GM18507 (cell line): ENCODE measurements at regions not wholly inside any gene's neighbourhood (a gene's known extent, or its start where the extent isn't known, plus 50 kb on each side); places are given as distances from the start of the nearest gene placed in this dataset.

ENCODE experiments used
- DNase-seq: peaks from one replicate; pipeline ENCODE4 v3.0.0; 2011; ENCODE audit warnings: low read depth; ENCODE audit not compliant: insufficient read length; ENCODE audit errors: extremely low spot score
- FAIRE-seq: peaks from 2 replicates; lab custom pipeline; 2011; peaks lifted over from hg19 to GRCh38; lab: Jason Lieb, UNC

DNA sequence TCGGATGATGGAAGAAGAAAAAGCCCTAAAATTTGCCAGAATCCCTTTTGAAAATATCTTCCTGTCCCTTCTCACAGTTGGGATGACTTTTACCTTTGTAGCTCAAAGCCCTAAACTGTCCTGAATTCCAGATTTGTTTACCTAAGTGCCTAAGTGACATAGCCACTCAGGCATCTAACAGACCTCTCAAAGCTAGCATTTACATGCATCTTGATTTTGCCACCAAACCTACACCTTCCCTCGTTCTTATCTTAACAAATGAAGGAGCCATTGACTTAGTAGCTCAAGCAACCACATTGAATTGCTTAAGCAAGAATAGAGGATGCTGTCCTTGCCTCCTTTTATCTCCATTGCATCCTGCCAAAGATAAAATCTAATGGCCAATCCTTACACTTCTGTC, 198.4 kb upstream of the NTM start:
- FAIRE-seq = no peak
- no peak for DNase-seq

DNA sequence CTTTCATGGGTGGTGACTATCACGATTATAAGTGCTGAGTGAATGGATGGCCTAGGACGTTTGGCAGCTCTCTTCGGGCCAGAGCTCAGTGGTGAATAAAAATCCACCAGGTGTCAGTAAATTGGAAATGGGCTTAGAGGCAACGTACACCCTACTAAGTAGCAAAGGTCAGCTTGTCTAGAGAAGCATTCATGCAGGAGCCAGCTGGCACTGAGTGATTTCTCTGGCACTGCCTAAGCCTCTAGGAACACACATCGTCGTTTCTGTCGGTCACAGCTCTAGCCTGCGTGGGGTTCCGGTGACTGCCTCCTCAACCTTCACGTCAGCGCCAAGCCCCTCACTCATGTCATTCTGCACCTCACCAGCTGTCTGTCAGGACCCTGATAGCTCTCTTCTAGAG, 192.4 kb upstream of the NTM start:
- DNase-seq (no peak), FAIRE-seq (no peak)

DNA sequence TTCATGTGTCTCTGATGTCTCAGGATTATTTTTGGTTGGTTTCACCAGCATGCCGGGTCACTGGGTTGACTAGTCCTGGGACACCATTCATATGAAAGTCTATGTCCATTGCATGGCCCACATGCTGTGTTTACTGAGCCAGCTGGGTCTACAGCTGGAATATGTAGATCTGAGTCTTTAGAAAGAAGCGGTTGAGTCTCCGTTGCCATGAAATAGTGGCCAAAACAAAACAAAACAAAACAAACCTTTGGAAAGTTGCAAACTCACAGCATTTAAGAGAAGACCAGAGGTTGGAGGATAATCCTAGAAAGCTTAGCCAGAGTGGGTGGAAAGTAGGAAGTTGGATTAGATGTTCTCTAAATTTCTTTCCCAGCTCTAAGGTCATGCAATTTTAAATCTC, 191.8 kb upstream of the NTM start:
- DNase-seq (no peak), FAIRE-seq (no peak)

- FAIRE-seq = no peak
- no peak for DNase-seq
Observed at GRCh38 chr11:131179836-131180235, 190.6 kb upstream of the NTM start.

GRCh38 chr11:131185915-131186314, 184.5 kb upstream of the NTM start:
- DNase-seq = no peak
- no peak for FAIRE-seq

GRCh38 chr11:131186629-131187101, 183.8 kb upstream of the NTM start:
- peak; percentile 72 for FAIRE-seq
- DNase-seq = peak; percentile 28

DNA sequence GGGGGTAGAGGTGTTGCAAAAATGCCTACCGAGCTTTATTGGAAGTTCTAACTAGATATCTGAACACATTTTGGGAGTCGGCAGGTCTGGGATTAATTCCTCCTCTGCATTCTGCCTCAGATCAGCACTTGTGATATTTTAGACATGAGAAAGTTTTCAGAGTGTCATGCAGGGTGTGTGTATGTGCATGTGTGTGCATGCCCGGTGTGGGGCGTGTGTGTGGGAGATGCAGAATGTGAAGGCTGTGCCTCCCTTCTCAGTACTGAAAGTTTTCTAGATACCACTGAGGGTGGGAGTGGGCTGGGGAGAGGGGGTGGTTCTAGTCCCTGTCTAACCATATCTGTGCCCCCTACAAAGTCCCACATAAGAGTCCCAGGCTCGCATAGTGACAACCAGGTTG, 180.0 kb upstream of the NTM start:
- FAIRE-seq = no peak
- DNase-seq = no peak

DNA sequence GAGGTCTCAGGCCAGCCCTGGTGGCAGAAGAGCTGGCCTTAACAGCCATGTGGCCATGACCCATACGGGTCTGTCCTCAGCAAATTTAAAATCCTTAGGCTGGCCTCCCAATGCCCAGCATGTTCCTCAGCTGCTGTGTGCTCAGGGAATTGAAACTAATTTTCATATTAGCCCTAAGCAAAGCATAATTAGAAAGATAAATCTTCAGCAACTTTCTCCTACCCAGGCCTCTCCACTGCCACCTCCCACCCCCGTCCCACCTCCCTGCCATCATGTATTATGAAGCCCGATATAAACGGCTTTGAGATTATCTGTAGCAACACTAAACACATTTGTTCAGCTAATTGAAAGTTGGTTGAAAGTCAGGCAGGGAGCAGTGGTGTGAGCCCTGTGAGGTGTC, 178.8 kb upstream of the NTM start:
- DNase-seq = no peak
- no peak for FAIRE-seq

- FAIRE-seq = no peak
- no peak for DNase-seq
Observed at GRCh38 chr11:131192628-131193027, 177.8 kb upstream of the NTM start.

DNA sequence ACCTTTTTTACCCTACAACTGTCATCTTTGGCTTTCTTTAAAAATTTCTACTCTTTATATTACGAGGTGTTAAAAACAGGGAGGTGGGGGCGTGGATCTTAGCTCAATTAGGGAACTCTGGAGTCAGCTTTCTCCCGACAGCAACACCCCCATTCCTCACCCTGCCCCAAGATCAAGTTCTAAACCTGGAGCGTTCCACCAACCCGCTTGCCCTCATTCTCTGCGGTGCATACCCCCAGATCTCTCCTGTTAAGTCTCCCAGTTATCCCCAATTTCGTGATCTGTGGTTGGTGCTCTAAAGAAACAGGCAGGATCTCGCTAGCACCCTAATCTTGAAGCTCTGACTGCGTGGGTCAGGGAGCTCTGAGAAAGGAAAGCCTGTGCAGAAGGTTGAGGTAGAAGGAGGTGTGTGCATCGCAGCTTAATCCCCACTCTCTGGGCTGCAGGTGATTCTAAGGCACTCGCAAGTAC, 177.3 kb upstream of the NTM start:
- DNase-seq (no peak), FAIRE-seq (no peak)

DNA sequence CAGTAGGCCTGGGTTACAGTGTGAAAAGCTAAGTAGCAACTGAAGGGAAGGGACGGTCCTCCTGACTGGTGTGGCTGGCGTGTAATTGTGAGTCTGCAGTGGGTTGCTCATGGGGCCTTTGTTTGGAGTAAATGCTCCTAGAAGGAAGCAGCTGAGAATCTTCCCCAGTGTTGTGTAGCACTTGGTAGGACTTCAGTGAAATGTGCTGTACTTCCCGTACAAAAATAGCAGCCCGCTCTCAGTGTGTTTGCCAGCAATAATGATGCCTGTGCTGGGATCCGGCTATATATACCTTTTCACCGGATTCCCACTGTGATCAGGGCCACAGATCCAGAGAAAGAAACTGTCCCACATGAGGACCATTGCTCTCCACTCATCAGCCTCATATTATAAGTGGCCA, 175.7 kb upstream of the NTM start:
- DNase-seq (no peak), FAIRE-seq (no peak)

- DNase-seq = no peak
Observed at GRCh38 chr11:131195661-131196517, 174.5 kb upstream of the NTM start.

GRCh38 chr11:131198161-131199014, 172.0 kb upstream of the NTM start:
- DNase-seq (no peak), FAIRE-seq (no peak)

More at GRCh38 chr11:131195661-131196517, 174.5 kb upstream of the NTM start:
- FAIRE-seq = no peak

GRCh38 chr11:131199015-131199280, 171.5 kb upstream of the NTM start:
- FAIRE-seq (no peak), DNase-seq (no peak)

GRCh38 chr11:131201674-131202073, 168.7 kb upstream of the NTM start:
- DNase-seq = no peak
- FAIRE-seq = no peak

DNA sequence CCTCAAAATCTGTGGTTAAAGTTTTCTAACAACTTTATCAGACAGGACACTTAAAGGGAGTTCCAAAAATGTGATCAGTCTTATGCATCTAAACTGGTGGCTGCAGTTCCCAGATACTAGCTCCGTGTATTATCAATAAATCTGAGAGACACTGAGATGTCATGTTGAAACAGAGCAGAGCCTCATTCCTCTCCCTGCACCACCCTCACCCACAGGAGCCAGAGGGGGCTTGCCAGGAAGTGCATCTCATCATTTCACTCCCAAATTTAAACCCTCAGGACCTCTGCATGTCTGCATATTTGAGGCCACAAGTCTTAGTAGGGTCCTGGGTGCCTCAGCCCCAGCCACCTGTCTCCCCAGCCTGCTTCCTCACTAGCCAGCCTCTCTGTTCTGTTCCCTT, 167.4 kb upstream of the NTM start:
- FAIRE-seq = no peak

GRCh38 chr11:131204282-131204681, 166.1 kb upstream of the NTM start:
- FAIRE-seq (no peak), DNase-seq (no peak)

More for the DNA sequence above, 167.4 kb upstream of the NTM start:
- no peak for DNase-seq

GRCh38 chr11:131204765-131205380, 165.5 kb upstream of the NTM start:
- DNase-seq (no peak), FAIRE-seq (no peak)

- DNase-seq = no peak
- FAIRE-seq = no peak
Observed at GRCh38 chr11:131206671-131207070, 163.7 kb upstream of the NTM start.

GRCh38 chr11:131207901-131208300, 162.5 kb upstream of the NTM start:
- no peak for FAIRE-seq

More at GRCh38 chr11:131207901-131208300, 162.5 kb upstream of the NTM start:
- no peak for DNase-seq
